KG1 (cell line): ENCODE measurements at regions not wholly inside any gene's neighbourhood (a gene's known extent, or its start where the extent isn't known, plus 50 kb on each side); places are given as distances from the start of the nearest gene placed in this dataset.

Experiments
- DNase-seq: peaks from one replicate; lab custom pipeline; 2025; lab: John Stamatoyannopoulos, UW

DNA sequence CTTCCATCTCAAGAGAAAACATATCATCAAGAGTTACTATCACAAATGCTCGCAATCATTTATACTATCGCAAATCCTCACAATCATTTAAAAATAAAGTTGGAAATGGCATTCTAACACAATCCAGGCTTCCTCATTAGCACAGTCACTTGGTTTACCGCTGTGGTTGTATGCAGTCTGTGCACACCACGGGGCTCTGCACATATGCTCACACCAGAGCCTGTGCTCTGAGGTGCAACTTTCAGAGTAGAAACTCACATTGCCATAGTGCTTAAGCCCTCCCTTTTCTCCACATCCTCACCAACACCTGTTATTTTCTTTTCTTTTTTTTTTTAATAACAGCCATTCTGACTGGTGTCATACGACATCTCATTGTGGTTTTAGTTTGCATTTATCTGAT is 235.6 kb upstream of the KLF6 start:
- DNase-seq: no peak

DNA sequence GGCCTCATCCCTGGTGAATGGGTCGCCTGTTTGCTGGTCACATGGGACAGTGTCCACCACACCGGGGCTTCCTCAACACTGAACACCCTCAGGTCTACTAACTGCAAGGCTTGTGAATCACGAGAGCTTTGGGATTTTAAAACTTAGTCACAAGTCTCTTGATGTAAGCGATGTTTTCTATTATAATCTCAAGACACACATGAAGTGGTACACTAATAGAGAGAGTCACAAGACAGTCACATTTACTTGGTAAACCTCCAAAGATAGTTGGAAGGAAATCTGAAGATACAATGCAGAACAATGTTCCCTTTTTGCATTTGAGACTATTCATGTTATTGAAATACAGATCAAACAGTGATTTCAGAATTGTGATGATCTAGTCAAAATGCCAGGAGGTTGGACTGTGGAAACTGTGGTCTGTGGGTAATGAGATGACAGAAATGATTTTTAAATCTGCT is 233.1 kb upstream of the KLF6 start:
- DNase-seq: no peak

DNA sequence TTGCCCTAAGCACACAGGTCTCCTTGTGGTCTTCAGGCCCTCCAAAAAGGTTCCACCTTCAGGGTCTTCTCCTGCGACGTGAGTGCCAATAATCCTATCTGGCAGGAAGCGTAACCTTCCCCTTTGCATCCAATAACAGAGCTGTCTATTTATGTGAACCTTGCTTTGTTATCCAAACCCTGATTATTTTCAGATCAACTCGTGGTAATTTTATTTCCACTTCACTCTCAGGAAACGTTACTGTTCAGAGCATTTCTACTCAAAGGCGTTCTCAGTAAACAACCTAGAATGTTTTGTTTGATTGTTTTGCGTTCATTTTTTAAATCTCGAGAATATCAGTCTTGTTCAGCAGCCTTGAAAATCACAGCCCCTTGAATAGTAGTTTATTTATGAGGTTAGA is 232.3 kb upstream of the KLF6 start:
- no peak for DNase-seq

DNA sequence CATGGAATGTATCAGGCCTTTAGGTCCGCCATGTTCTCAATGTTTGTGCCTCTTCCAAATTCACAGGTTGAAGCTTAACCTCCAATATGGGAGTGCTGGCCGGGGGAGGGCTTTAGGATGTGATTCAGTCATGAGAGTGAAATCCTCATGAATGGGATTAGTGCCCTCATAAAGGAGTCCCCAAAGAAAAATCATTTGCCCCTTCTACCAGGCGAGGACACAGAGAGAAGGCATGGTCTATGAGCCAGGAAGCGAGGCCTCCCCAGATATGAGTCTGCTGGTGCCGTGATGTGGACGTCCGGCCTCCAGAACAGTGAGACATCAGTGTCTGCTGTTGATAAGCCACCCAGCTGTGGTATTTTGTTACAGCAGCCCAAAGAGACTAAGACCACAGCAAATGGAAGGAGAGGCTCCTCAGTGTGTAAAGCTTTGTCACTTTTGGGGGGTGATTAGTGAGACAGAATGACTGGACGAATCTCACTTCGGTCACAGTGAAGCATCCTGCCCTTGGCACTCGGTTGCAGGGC is 231.3 kb upstream of the KLF6 start:
- DNase-seq: no peak

DNA sequence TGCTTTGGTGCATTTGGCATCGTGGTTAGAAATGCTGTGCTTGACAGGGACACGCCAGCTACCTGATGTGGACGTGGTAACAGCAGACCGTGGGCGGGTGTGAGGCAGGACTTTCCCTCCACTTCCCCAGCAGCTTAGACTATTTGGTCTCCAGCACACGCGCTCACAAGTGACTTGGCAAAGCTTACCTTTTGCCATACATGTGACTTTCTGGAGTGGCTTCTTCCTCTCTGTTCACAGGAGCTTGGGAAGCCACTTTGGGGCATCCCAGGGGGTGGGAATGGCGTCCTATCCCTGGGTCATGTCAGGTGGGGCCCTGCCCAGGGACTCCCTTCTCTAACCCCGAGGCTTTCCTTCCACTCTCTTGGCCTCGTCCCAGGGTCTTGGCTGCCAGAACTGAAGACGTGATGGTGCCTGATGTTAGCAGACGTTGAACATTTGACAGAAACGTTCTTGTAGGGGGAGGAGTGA is 228.7 kb upstream of the KLF6 start:
- no peak for DNase-seq

DNA sequence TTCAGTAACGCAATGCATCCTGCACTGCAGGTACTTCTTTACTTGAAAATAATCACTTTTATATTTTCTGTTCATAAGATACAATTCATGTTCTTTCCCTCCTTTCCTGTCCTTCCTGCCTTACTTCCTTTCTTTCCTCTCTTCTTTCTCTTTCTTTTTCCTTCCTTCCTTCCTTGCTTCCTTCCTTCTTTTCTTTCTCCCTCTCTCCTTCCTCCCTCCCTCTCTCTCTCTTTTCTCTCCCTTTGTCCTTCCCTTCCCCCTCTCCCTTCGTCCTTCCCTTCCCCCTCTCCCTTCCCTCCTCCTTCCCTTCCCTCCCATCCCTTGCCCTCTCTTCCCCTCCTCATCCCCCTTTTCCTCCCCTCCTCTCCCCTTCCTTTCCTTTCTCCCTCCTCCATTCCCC is 227.8 kb upstream of the KLF6 start:
- DNase-seq: no peak

DNA sequence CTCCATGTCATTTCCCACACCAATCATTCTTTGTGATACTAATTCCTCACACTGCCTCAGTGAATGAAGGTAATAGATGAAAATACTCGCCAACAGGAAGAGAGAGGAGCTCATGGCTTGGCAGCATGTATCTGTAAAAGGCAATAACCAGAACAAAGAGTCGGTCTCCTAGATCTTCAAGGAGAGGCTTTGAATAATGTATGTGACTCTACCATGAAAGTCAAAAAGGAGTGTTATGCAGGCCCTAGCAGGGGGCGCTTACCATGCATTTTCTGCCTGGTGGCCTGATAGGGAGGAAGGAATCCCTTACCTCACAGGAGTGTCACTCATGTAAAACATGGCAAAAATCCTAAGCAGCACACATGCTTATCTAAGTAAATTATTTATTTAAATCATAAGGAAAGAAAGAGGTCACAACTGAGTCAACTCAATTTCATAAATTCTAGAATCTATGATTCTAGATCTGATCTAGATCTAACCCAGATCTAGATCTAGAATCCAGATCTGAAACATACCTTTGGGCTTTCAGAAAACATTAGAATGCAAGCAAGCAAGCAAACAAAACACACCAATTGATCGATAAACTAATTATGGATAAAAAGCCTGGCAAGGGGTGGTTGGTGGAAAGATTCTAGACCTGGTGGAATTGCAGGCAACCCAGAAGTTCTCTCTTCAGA is 226.3 kb upstream of the KLF6 start:
- DNase-seq: no peak

DNA sequence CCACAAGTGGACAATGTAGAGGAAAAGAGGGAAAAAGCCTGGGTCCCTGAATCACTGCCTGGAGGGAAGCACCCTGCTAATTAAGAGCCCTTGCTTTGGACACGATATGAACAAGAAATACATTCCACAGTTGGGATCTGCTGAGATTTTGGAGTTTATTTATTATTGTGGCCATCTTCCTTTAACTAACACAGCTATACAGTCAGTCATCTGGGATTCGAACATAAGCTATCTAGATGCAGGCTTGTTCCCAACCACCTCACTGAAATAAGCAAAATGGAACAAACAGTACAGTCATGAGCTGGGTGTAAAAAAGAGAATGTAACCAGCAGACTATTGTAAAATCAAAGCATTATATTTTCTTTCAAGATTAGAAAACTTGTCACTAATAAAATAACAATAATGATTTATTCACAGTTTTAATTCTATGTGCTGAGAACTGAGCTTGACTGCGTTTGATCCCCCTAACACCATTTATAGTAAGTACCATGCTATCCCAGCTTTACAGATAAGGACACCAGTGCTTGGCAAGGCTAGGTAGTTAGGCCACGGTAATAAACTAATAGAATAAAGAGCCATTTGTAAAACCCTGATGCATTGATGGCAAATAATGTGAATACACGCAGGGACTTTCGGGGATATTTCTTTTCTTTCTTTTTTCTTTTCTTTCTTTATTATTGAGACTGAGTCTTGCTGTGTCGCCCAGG is 223.8 kb upstream of the KLF6 start:
- DNase-seq: no peak

DNA sequence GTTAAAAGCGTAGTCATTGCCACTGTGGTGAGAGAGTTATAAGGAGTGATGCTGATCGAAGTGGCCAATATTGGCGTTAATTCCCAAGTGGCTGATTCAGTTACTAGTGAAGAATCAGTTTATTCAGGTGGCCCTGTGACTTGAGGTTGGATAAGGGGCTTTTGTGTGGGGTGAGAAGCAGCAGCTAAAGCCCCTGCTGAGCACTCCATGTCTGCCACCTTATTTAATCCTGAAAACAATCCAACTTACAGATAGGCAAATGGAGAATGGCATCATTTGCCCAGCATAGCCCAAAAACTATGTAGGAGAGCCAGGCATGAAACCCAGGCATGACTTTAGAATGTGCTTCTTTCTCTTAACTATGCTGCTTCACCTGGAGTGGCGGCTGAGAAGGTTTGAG is 222.8 kb upstream of the KLF6 start:
- no peak for DNase-seq

DNA sequence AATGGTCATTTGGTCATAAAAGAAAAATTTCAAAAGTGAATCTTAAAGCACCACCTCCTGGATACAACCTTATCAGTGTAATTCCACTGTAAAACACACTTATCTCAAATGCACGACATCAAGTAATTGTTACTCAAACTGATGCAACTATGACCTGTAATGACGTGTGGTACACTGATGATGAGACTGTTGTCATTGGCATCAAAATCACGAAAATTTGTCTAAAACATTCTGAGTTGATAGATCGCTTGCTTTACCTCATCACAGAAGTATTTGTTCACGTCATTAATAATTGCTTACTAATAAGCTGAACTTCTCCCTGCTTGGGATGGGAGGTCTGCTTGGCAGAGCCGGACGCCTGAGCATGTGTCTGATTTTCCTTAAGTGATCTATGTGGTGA is 221.8 kb upstream of the KLF6 start:
- no peak for DNase-seq

DNA sequence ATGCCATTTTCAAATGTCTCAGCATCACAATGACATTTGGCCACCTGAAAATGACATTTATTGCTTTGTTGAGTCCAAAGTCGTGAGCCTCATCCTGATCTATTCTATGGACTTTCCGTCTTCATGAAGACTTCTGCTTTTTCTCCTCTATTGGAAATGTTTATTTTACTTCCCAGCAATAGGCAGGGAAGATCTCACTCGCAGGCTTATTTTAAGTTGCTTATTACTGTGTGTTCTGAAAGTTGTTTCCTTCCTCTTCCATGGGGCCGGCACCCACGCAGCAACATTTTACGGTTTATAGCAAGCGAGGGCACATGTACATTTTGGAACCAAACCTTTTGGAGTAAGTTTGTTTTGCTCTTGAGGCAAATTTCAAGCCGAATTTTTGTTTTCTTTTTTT is 221.0 kb upstream of the KLF6 start:
- DNase-seq: no peak

DNA sequence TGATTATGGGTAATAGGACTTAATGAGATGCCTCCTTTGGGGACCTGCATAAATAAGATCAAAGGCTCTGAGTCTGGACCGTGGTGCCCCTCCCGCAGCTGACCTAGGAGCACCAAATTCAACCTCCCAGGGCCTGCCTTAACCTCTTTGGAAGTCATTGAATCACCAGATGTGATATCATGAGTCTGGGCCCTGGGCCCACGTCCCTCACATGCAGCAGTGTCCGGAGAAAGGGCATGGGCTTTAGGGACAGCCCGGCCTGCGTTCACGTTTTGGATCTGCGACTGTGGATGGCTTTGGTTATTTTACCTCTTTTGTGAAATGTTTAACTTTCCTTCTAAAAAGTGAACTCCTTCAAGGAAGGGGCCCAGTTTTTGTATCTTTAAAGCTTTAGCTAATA is 220.0 kb upstream of the KLF6 start:
- no peak for DNase-seq

DNA sequence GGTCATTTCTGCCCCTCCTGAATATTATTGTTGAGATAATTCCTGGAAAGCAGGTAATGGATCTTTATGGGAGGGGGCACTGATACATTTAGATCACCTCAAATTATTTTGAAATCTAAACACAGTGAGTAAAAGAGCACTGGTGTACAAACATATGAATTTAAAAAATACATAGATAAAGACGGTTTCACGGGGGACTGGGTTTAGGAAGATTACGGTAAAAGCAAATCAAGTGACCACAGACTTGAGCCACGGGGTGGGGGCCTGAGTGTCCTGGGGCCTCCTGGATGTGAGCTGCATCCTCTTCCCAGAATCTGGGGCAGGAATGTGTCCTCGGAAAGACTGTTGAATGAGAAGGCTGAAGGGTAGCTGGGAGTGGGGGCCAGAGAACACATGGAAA is 219.1 kb upstream of the KLF6 start:
- DNase-seq: no peak

DNA sequence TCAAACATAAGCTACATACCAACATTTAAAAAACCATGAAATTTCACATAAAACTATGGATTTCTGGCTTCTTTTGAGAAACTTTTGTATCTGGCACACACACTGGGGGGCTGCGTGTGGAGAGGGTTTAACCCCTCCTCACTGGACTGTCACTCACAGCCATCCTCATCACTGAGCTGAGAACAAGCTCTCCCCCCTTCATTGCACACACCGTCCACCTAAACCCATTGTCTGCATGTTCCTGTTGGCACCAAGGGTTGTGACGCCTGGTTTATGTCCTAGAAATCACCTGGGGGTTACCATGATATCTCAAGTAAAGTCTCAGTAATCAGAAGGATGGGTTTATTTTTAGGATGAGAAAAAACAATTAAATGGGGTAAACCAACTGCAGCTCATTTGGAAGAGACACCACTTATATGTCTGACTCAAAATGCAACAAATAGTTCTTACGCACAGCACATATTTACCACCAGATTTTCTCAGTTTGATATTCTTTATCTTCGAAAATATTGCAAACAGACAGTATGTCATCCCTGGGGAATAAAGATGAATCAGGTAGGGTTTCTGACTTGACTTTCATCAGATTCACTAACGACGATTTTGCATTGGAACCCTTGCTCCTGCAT is 218.5 kb upstream of the KLF6 start:
- no peak for DNase-seq

DNA sequence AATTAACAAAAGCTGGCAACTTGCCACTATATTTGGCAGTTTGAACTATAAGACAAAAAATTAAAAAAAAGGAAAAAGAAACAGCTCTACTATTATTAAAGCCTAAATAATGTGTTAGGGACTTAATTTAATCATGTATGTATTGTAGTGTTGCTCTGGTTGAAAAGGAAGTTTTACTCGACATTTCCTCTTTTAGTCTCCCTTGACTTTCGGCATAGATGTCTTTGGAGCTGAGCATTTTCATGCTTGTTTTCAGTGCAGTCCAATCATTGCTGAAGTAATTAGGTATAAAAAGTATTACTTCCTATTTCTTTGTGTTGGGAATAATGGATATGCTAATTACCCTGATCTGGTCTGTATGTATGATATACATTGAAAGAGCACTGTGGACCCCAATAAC is 216.8 kb upstream of the KLF6 start:
- DNase-seq: no peak

DNA sequence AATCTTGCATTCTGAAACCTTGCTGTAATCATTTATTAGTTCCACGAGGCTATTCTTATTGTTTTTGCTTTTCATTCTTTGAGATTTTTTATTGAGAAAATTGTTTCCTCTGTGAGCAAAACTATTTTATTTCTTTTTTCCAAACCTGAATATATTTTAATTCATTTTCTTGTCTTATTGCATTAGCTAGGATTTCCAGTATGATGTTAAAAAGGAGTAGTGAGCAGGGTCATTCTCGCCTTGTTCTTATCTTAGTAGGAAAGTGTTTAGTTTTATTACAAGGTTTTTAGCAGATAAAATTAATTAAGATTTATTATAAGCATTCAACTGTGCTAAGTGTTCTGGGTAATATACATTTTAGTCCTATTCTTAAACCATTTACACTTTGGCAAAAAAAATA is 214.6 kb upstream of the KLF6 start:
- no peak for DNase-seq

DNA sequence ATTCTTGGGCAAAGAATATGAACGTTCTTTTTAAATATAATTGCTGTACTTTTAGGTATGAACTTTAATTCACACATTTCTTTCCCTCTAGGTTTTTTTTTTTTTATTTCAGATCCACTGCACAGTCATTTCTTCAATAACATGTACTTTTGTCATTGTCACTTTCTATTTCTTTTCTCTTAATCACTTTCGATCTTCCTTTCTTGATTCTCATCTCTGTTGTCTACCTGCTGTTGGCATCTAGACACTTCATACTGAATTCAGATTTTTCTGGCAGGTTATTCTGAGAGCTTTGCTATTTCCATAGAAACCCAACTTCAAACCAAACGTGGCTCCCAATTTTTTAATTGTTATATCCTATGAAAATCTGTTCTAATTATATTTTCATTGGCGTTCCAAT is 211.7 kb upstream of the KLF6 start:
- DNase-seq: no peak

DNA sequence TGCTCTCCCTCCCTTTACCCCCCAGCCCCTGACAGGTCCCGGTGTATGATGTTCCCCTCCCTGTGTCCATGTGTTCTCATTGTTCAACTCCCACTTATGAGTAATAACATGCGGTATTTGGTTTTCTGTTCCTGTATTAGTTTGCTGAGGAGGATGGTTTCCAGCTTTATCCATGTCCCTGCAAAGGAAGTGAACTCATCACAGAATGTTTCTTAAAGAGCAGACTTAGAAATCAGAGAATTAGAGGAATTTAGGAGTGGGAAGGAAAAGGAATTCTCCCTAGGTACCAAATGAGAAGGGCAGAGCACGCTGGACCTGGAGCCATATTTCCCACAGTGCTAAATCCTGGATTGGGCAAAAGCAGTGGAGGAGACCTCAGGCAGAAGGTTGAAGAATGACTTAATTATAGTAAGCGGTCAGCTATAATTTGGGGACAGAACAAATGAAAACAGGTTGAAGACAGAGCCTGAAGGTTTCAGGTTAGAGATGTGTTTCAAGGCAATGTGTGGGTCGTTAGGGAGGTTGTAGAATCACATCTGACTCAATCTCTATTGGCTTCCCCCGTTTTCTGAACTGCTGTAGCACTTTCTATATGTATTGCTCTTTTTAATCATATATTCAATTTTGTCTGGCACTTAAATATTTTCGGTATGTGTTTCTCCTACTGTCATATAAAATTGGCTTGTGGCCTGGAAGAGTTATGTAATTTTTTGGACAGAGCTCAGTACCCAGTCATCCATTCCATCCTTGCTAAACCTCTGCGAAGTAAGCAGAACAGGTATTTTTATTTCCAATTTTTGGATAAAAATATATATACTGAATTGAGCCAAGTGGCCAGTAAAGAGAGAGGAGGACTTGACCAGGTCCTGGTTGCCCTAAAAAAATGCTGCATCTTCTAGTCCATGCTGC is 210.5 kb upstream of the KLF6 start:
- DNase-seq: no peak

DNA sequence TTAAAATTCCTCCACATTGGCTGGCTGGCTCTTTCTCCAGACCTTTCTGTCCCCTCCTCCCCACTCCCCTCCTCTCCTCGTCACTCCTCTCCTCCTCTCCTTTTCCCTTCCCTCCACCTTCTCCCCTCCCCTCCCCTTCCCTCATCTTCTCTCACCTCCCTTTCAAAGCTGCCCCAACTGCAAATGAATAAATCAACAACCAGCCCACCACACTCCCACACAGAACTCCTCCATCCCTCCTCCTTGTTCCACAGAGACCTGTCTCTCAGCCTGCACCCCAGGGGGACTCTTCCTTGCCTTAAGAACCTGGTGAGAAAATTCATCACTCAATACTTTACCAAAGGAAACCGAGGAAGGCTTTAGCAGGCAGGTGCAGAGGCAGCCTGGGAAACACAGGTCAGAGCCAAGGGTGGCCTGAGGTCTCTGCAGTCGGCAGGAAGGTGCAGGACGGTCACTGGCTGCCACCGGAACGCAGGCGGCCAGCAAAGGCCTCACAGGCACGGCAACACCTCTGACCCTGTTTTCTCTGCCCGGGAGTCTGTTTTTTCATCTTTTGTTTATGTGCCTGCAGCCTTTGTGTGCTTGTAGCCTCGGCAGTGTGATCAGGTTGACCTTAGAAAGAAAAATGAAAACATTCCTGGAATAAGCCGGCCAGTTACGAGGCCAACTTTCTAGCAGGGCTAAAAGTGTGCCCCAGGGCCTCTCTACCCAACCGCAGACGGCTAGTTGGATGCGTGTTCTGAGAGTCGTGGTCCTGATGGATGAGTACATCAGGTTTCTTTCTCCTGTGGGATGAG is 207.6 kb upstream of the KLF6 start:
- no peak for DNase-seq

DNA sequence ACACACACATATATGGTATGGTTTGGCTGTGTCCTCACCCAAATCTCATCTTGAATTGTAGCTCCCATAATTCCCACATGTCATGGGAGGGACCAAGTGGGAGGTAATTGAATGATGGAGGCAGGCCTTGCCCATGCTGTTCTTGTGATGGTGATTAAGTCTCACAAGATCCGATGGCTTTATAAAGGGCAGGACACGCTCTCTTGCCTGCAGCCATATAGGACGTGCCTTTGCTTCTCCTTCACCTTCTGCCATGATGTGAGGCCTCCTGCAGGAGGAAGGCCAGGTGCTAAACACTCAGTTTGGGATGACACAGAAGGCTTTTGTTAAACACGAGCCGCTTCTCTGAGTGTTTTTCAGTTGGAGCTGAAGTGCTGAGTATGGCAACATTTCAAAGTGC is 205.3 kb upstream of the KLF6 start:
- DNase-seq: no peak
